ENCODE measurements at regions not wholly inside any gene's neighbourhood (a gene's known extent, or its start where the extent isn't known, plus 50 kb on each side); places are given as distances from the start of the nearest gene placed in this dataset.

GRCh38 chr13:64420181-64420580 is 2810.0 kb downstream of the PCDH9 start:
- no peak for DNase-seq (ENCODE audit: low read depth)
- no peak for TF ChIP-seq CTCF (conservative IDR thresholded peaks at IDR 0.05; ENCODE audit: control insufficient read depth, insufficient read depth, low read depth, low read length)
- H3K4me3 ChIP-seq (ENCODE audit: control insufficient read depth, low read depth, low read length), result no peak overlapping the region

GRCh38 chr13:64417581-64417980 is 2812.6 kb downstream of the PCDH9 start:
- no peak for TF ChIP-seq CTCF (conservative IDR thresholded peaks at IDR 0.05; ENCODE audit: control insufficient read depth, insufficient read depth, low read depth, low read length)
- no peak for DNase-seq (ENCODE audit: low read depth)
- no peak overlapping the region for H3K4me3 ChIP-seq (ENCODE audit: control insufficient read depth, low read depth, low read length)

GRCh38 chr13:64414381-64414780 is 2815.8 kb downstream of the PCDH9 start:
- DNase-seq (ENCODE audit: low read depth), result no peak
- TF ChIP-seq CTCF (conservative IDR thresholded peaks at IDR 0.05; ENCODE audit: control insufficient read depth, insufficient read depth, low read depth, low read length), result no peak
- no peak overlapping the region for H3K4me3 ChIP-seq (ENCODE audit: control insufficient read depth, low read depth, low read length)

GRCh38 chr13:64413529-64413928 is 2816.6 kb downstream of the PCDH9 start:
- no peak for TF ChIP-seq CTCF (conservative IDR thresholded peaks at IDR 0.05; ENCODE audit: control insufficient read depth, insufficient read depth, low read depth, low read length)
- no peak overlapping the region for H3K4me3 ChIP-seq (ENCODE audit: control insufficient read depth, low read depth, low read length)
- no peak for DNase-seq (ENCODE audit: low read depth)

- no peak overlapping the region for H3K4me3 ChIP-seq (ENCODE audit: control insufficient read depth, low read depth, low read length)
Observed at GRCh38 chr13:64410276-64411053, 2819.7 kb downstream of the PCDH9 start.

GRCh38 chr13:64397701-64398100 is 2832.4 kb downstream of the PCDH9 start:
- H3K4me3 ChIP-seq (ENCODE audit: control insufficient read depth, low read depth, low read length), result no peak overlapping the region
- no peak for DNase-seq (ENCODE audit: low read depth)
- no peak for TF ChIP-seq CTCF (conservative IDR thresholded peaks at IDR 0.05; ENCODE audit: control insufficient read depth, insufficient read depth, low read depth, low read length)

More at GRCh38 chr13:64410276-64411053, 2819.7 kb downstream of the PCDH9 start:
- no peak for TF ChIP-seq CTCF (conservative IDR thresholded peaks at IDR 0.05; ENCODE audit: control insufficient read depth, insufficient read depth, low read depth, low read length)
- no peak for DNase-seq (ENCODE audit: low read depth)

Measured in fibroblast of mammary gland (primary cell).